Chondrocyte (in vitro differentiated cells): ENCODE measurements at regions not wholly inside any gene's neighbourhood (a gene's known extent, or its start where the extent isn't known, plus 50 kb on each side); places are given as distances from the start of the nearest gene placed in this dataset.

Experiments used
- DNase-seq: peaks from one replicate; pipeline ENCODE4 v3.0.0; 2021; ENCODE audit warnings: mixed read lengths, low spot score
- H3K27ac Mint-ChIP-seq: one replicate; pipeline ENCODE4 v1.8.0; 2021; ENCODE audit warnings: mild to moderate bottlenecking, moderate library complexity, mixed read lengths; ENCODE audit not compliant: unreplicated experiment
- H3K27me3 Mint-ChIP-seq: 2 replicates; pipeline ENCODE4 v1.8.0; 2021; ENCODE audit warnings: low read depth, mixed read lengths
- H3K36me3 Mint-ChIP-seq: 2 replicates; pipeline ENCODE4 v1.8.0; 2021; ENCODE audit warnings: low read depth, mixed read lengths
- H3K4me1 Mint-ChIP-seq: 2 replicates; pipeline ENCODE4 v1.8.0; 2021; ENCODE audit warnings: low read depth, mild to moderate bottlenecking, mixed read lengths
- H3K4me3 Mint-ChIP-seq: one replicate; pipeline ENCODE4 v1.8.0; 2021; ENCODE audit warnings: mild to moderate bottlenecking, moderate library complexity, mixed read lengths; ENCODE audit not compliant: unreplicated experiment
- H3K9me3 Mint-ChIP-seq: 2 replicates; pipeline ENCODE4 v1.8.0; 2021; ENCODE audit warnings: low read depth, mixed read lengths
- TF ChIP-seq, protein P1 (sequence below): fragments of 200-600 bp; sonication (generic); IDR thresholded peaks from 2 replicates; pipeline ENCODE4 v1.5.0; 2021; ENCODE audit warnings: antibody characterized with exemption, mild to moderate bottlenecking, moderate library complexity

DNA sequence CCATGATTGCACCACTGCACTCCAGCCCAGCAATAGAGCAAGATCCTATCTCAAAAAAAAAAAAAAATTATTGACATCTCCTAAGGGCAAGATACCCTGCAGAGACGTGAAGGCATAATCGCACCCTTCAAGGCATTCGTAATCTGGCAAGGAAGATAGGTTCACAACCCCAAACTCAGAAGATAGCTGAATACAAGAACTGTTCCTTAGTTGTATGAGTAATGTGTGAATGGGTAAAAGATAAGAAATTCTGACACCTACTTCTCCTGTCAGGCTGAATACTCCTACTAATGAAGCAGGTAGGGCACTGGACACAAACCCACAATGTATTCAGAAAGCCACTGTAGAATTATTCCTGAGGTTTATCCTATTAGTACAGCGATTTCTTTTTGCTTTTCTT lies 882.4 kb upstream of the AUTS2 start:
- DNase-seq, result no peak
- H3K4me1 Mint-ChIP-seq, result no peaks in the 10 kb centered on the region
- H3K4me3 Mint-ChIP-seq, result no peak overlapping the region
- H3K36me3 Mint-ChIP-seq, result no peaks in the 10 kb centered on the region
- H3K9me3 Mint-ChIP-seq, result peaks cover 5% of the 10 kb centered on the region
- no peak overlapping the region for H3K27ac Mint-ChIP-seq
- TF ChIP-seq, protein P1, sequence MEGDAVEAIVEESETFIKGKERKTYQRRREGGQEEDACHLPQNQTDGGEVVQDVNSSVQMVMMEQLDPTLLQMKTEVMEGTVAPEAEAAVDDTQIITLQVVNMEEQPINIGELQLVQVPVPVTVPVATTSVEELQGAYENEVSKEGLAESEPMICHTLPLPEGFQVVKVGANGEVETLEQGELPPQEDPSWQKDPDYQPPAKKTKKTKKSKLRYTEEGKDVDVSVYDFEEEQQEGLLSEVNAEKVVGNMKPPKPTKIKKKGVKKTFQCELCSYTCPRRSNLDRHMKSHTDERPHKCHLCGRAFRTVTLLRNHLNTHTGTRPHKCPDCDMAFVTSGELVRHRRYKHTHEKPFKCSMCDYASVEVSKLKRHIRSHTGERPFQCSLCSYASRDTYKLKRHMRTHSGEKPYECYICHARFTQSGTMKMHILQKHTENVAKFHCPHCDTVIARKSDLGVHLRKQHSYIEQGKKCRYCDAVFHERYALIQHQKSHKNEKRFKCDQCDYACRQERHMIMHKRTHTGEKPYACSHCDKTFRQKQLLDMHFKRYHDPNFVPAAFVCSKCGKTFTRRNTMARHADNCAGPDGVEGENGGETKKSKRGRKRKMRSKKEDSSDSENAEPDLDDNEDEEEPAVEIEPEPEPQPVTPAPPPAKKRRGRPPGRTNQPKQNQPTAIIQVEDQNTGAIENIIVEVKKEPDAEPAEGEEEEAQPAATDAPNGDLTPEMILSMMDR, result no peak
- H3K27me3 Mint-ChIP-seq, result no peaks in the 10 kb centered on the region

DNA sequence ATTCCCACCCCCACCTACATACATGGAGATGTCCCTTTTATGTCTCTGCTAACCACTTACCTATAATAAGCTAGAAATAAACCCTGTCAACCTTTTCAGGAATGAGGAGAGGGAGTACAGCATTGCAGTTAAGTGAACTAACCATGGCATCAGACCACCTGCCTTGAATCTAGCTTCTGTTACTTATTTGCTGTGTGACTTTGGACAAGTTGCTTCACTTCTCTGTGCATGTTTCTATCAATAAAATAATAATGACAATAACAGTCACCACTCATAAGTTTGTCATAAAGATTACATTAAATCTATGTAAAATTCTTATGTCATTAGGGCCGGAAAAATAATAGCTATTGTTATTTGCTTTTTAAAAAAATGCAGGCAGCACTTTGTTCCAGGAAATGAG lies 881.1 kb upstream of the AUTS2 start:
- Mint-ChIP-seq H3K4me1 (no peaks in the 10 kb centered on the region), H3K27ac (no peak overlapping the region), H3K36me3 (no peaks in the 10 kb centered on the region), H3K9me3 (peaks cover 2% of the 10 kb centered on the region), H3K27me3 (no peaks in the 10 kb centered on the region), H3K4me3 (no peak overlapping the region)
- DNase-seq, result no peak
- TF ChIP-seq, protein P1, result no peak

DNA sequence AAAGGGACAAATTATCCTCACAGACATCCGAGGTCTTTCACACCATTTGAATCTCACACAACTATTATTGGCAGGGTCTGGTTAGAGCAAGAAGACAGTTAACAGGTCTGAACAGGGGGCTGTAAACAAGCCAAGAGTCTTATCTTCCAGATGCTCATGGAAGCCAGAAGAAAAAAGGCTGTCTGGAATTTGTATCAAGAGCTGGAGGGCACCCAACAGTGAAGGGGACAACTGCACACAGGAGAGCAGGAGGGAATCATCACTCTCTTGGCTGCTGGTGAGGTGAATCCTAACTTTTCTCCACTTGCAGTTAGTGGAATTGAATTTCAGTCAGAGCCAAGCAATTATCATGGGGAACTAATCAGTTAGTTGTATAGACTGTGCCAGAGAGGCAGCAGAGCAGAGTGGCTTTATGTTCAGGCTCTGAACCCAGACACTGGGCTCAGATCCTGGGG lies 880.2 kb upstream of the AUTS2 start:
- H3K9me3 Mint-ChIP-seq, result no peaks in the 10 kb centered on the region
- H3K27me3 Mint-ChIP-seq, result no peaks in the 10 kb centered on the region
- H3K4me1 Mint-ChIP-seq, result no peaks in the 10 kb centered on the region
- TF ChIP-seq, protein P1, result no peak
- H3K27ac Mint-ChIP-seq, result no peak overlapping the region
- no peak for DNase-seq
- H3K36me3 Mint-ChIP-seq, result no peaks in the 10 kb centered on the region
- H3K4me3 Mint-ChIP-seq, result no peak overlapping the region

DNA sequence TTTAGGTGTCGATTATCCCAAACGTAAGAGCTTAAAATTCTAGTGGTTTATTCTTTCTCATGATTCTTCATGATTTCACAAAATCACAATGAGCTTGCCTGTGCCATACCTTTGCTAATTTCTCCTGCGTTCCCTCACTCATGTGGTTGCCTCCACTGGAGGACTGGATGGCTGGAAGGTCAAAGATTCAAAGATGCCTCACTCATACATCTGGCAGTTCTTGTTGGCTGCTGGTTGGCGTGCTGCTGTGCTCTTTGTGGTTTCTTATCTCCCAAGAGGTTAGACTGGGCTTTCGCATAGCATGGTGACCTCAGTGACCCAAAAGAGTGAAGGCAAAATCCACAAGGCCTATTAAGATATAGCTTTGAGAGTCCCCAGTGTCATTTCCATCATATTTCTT lies 877.6 kb upstream of the AUTS2 start:
- Mint-ChIP-seq H3K27ac (no peak overlapping the region), H3K36me3 (no peaks in the 10 kb centered on the region), H3K27me3 (no peaks in the 10 kb centered on the region), H3K9me3 (no peaks in the 10 kb centered on the region), H3K4me3 (no peak overlapping the region), H3K4me1 (no peaks in the 10 kb centered on the region)
- TF ChIP-seq, protein P1, result no peak
- no peak for DNase-seq

DNA sequence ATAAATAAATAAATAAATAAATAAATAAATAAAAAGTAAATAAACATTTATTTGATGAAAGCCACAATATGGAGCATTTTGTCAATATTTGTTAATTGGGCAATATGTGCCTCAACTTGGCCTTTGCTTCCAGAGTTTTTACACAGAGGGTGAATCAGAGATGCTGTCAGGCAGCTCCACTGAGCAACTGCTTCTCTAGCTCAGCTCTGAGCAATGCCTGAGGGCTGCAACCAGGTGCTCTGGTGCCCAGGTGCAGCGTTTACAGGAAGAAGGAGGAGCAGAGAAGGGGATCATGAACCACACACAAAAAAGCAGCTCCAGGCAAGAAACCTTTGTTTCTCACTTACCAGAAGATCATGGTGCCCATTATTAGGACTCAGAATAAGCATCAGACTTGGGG lies 876.2 kb upstream of the AUTS2 start:
- no peaks in the 10 kb centered on the region for H3K4me1 Mint-ChIP-seq
- H3K27me3 Mint-ChIP-seq, result no peaks in the 10 kb centered on the region
- DNase-seq, result no peak
- H3K4me3 Mint-ChIP-seq, result no peak overlapping the region
- H3K9me3 Mint-ChIP-seq, result no peaks in the 10 kb centered on the region
- no peak overlapping the region for H3K27ac Mint-ChIP-seq
- no peaks in the 10 kb centered on the region for H3K36me3 Mint-ChIP-seq
- TF ChIP-seq, protein P1, result no peak
